SK-N-SH treated with all-trans-retinoic acid at 6 μM for 48 hours (cell line): ENCODE measurements at regions not wholly inside any gene's neighbourhood (a gene's known extent, or its start where the extent isn't known, plus 50 kb on each side); places are given as distances from the start of the nearest gene placed in this dataset.

Experiments
- ARNTL ChIP-seq: fragments of 450-650 bp; formaldehyde crosslinking; IDR thresholded peaks from 2 replicates; pipeline ENCODE4 v1.5.0; 2020; ENCODE audit warnings: low read depth, mild to moderate bottlenecking, moderate library complexity, borderline replicate concordance
- BACH2 ChIP-seq: fragments of 250-450 bp; sonication (Bioruptor Pico); IDR thresholded peaks from 2 replicates; pipeline ENCODE4 v1.9.0; 2021; ENCODE audit warnings: mild to moderate bottlenecking, borderline replicate concordance
- CREB5 ChIP-seq: fragments of 250-450 bp; sonication (Bioruptor Pico); IDR thresholded peaks from 2 replicates; pipeline ENCODE4 v1.5.1; 2020; ENCODE audit warnings: low read depth, mild to moderate bottlenecking, moderate library complexity
- CSRNP3 ChIP-seq: fragments of 250-450 bp; sonication (Bioruptor Pico); IDR thresholded peaks from 2 replicates; pipeline ENCODE4 v1.5.1; 2021; ENCODE audit warnings: mild to moderate bottlenecking, moderate library complexity
- OSR1 ChIP-seq: fragments of 250-450 bp; sonication (Bioruptor Pico); IDR thresholded peaks from 2 replicates; pipeline ENCODE4 v1.8.0; 2022; ENCODE audit warnings: moderate library complexity, mild to moderate bottlenecking, inconsistent platforms
- PATZ1 ChIP-seq: fragments of 250-450 bp; sonication (Bioruptor Pico); IDR thresholded peaks from 2 replicates; pipeline ENCODE4 v1.8.0; 2020; ENCODE audit warnings: mild to moderate bottlenecking, moderate library complexity, borderline replicate concordance
- POU6F1 ChIP-seq: fragments of 250-450 bp; sonication (Bioruptor Pico); IDR thresholded peaks from 2 replicates; pipeline ENCODE4 v1.8.0; 2021; ENCODE audit warnings: low read depth, mild to moderate bottlenecking, moderate library complexity, borderline replicate concordance
- PPARA ChIP-seq: fragments of 250-450 bp; sonication (Bioruptor Pico); IDR thresholded peaks from 2 replicates; pipeline ENCODE4 v1.5.0; 2020; ENCODE audit warnings: mild to moderate bottlenecking, borderline replicate concordance
- TCF4 ChIP-seq: fragments of 250-450 bp; sonication (Bioruptor Pico); IDR thresholded peaks from 2 replicates; pipeline ENCODE4 v1.8.0; 2021; ENCODE audit warnings: mild to moderate bottlenecking, moderate library complexity, borderline replicate concordance
- TOX ChIP-seq: fragments of 250-450 bp; sonication (Bioruptor Pico); IDR thresholded peaks from 2 replicates; pipeline ENCODE4 v1.8.0; 2021; ENCODE audit warnings: mild to moderate bottlenecking, moderate library complexity, borderline replicate concordance
- ZC3H10 ChIP-seq: fragments of 250-450 bp; sonication (Bioruptor Pico); IDR thresholded peaks from 2 replicates; pipeline ENCODE4 v1.5.1; 2021; ENCODE audit warnings: mild to moderate bottlenecking, moderate library complexity
- ZFP30 ChIP-seq: fragments of 450-650 bp; formaldehyde crosslinking; IDR thresholded peaks from 2 replicates; pipeline ENCODE4 v1.5.0; 2022; ENCODE audit warnings: mild to moderate bottlenecking, moderate library complexity
- ZNF565 ChIP-seq: fragments of 450-650 bp; formaldehyde crosslinking; conservative IDR thresholded peaks from 2 replicates; pipeline ENCODE4 v1.5.0; 2020; ENCODE audit warnings: low read depth, mild to moderate bottlenecking, moderate library complexity
- ZNF70 ChIP-seq: fragments of 450-650 bp; formaldehyde crosslinking; IDR thresholded peaks from 2 replicates; pipeline ENCODE4 v1.5.0; 2020; ENCODE audit warnings: mild to moderate bottlenecking, moderate library complexity

GRCh38 chr19:13684021-13684420 lies 80.3 kb upstream of the MRI1 start:
- TF ChIP-seq OSR1 = no peak
- no peak for TF ChIP-seq ZFP30
- no peak for TF ChIP-seq TCF4 (CRISPR knock-in tag)
- no peak for TF ChIP-seq BACH2 (CRISPR knock-in tag)
- no peak for TF ChIP-seq ZC3H10 (CRISPR knock-in tag)
- no peak for TF ChIP-seq ZNF565 (CRISPR knock-in tag)
- TF ChIP-seq POU6F1 (CRISPR knock-in tag) = no peak
- no peak for TF ChIP-seq CREB5
- TF ChIP-seq PATZ1 (CRISPR knock-in tag) = no peak
- no peak for TF ChIP-seq ARNTL (CRISPR knock-in tag)
- no peak for TF ChIP-seq CSRNP3 (CRISPR knock-in tag)
- no peak for TF ChIP-seq PPARA (CRISPR knock-in tag)
- no peak for TF ChIP-seq TOX (CRISPR knock-in tag)
- no peak for TF ChIP-seq ZNF70 (CRISPR knock-in tag)
